OCI-LY1 (cell line): ENCODE measurements at regions not wholly inside any gene's neighbourhood (a gene's known extent, or its start where the extent isn't known, plus 50 kb on each side); places are given as distances from the start of the nearest gene placed in this dataset.

Experiments
- H2AFZ ChIP-seq: fragments of 200-600 bp; sonication (generic), shearing (Covaris generic); 2 replicates; pipeline ENCODE4 v1.6.0; 2014; ENCODE audit warnings: antibody characterized with exemption, mild to moderate bottlenecking, low read length
- H3F3A ChIP-seq: fragments of 200-600 bp; sonication (generic), shearing (Covaris generic); 2 replicates; pipeline ENCODE4 v1.6.0; 2014; ENCODE audit warnings: mild to moderate bottlenecking, antibody characterized with exemption, low read length, moderate library complexity; ENCODE audit not compliant: insufficient read depth
- H3K27ac ChIP-seq: fragments of 200-600 bp; sonication (generic); 2 replicates; pipeline ENCODE4 v1.5.1; 2014; ENCODE audit warnings: low read length, mixed run types, mild to moderate bottlenecking, low read depth; ENCODE audit not compliant: poor library complexity, severe bottlenecking
- H3K27me3 ChIP-seq: fragments of 200-600 bp; sonication (generic); 2 replicates; pipeline ENCODE4 v1.6.0; 2014; ENCODE audit warnings: antibody characterized with exemption, mild to moderate bottlenecking, low read length, moderate library complexity; ENCODE audit not compliant: insufficient read depth
- H3K36me3 ChIP-seq: fragments of 200-600 bp; sonication (generic); 2 replicates; pipeline ENCODE4 v1.6.1; 2014; ENCODE audit warnings: mild to moderate bottlenecking, antibody characterized with exemption, low read length, moderate library complexity, mixed read lengths; ENCODE audit not compliant: insufficient read depth
- H3K4me1 ChIP-seq: fragments of 200-600 bp; sonication (generic); 2 replicates; pipeline ENCODE4 v1.5.1; 2014; ENCODE audit warnings: mild to moderate bottlenecking, low read length, moderate library complexity; ENCODE audit not compliant: insufficient read depth, severe bottlenecking
- H3K4me2 ChIP-seq: fragments of 200-600 bp; sonication (generic), shearing (Covaris generic); 2 replicates; pipeline ENCODE4 v1.6.1; 2014; ENCODE audit warnings: low read length
- H3K4me3 ChIP-seq: fragments of 200-600 bp; sonication (generic); 2 replicates; pipeline ENCODE4 v1.5.1; 2014; ENCODE audit warnings: low read length, low read depth, mild to moderate bottlenecking, mixed read lengths; ENCODE audit not compliant: poor library complexity, severe bottlenecking
- H3K79me2 ChIP-seq: fragments of 200-600 bp; shearing (Covaris generic); 2 replicates; pipeline ENCODE4 v1.6.1; 2016; ENCODE audit warnings: mixed run types, low read length, mixed read lengths; ENCODE audit not compliant: insufficient read depth
- H3K9ac ChIP-seq: fragments of 200-600 bp; sonication (generic), shearing (Covaris generic); 2 replicates; pipeline ENCODE4 v1.6.1; 2014; ENCODE audit warnings: mild to moderate bottlenecking, low read length, mixed read lengths
- H3K9me2 ChIP-seq: fragments of 200-600 bp; sonication (generic), shearing (Covaris generic); 2 replicates; pipeline ENCODE4 v1.6.1; 2014; ENCODE audit warnings: low read depth, mild to moderate bottlenecking, low read length, mixed read lengths
- H3K9me3 ChIP-seq: fragments of 200-600 bp; shearing (Covaris generic); 2 replicates; pipeline ENCODE4 v1.6.1; 2014; ENCODE audit warnings: low read length, mixed read lengths
- H4K20me1 ChIP-seq: fragments of 200-600 bp; sonication (generic), shearing (Covaris generic); 2 replicates; pipeline ENCODE4 v1.6.0; 2016; ENCODE audit warnings: mild to moderate bottlenecking, low read length; ENCODE audit not compliant: insufficient read depth
- EZH2 ChIP-seq: fragments of 200-600 bp; sonication (generic), shearing (Covaris generic); IDR thresholded peaks from 2 replicates; pipeline ENCODE4 v1.8.0; 2017; ENCODE audit warnings: borderline replicate concordance, mixed run types, mild to moderate bottlenecking, antibody characterized with exemption, low read length, moderate library complexity, mixed read lengths
- TF ChIP-seq, protein P1 (sequence below): fragments of 200-600 bp; sonication (generic), shearing (Covaris generic); IDR thresholded peaks from 2 replicates; pipeline ENCODE4 v1.5.1; 2017; ENCODE audit warnings: mild to moderate bottlenecking, antibody characterized with exemption, low read length, moderate library complexity, mixed read lengths

DNA sequence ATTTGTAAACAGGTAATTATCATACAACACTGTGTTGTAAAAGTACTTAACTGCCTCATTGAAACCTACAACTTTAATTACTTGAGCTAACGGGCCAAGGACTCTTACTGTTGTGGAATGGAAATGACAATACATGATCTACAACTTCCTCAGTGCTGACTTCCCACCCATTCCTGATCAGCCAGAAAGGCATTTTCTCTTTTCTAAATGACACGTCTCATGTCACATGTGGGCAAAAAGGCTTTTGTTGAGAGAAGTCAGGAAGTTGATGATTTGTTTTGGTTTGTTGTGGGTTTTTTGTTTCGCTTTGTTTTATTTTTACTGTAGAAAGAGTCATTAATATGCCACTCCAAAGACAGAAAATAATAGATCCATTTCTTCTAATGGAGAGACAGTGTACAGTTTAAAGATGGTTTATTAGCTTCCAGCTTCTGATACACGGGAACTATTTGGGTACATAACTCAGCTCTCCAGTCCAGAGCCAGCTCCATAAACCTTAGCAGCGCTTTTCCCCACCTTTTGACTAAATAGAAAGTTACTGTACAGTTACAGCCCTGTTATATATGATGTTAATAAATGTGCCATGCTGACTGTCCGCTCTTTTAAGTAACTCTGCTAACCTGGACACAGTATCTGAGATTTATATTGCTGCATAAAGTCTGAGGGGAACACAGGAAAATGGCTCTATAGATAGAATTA, 509.4 kb upstream of the API5 start:
- Histone ChIP-seq H4K20me1 (no peaks in the 10 kb centered on the region), H3K9ac (no peak overlapping the region), H3K36me3 (no peaks in the 10 kb centered on the region), H3K9me2 (no peaks in the 10 kb centered on the region), H3K4me3 (no peak overlapping the region), H3K27me3 (no peaks in the 10 kb centered on the region), H3K9me3 (no peaks in the 10 kb centered on the region), H3F3A (no peaks in the 10 kb centered on the region), H3K4me1 (no peaks in the 10 kb centered on the region), H3K4me2 (no peak overlapping the region), H3K27ac (no peak overlapping the region), H3K79me2 (no peaks in the 10 kb centered on the region), H2AFZ (no peak overlapping the region)
- TF ChIP-seq, protein P1, sequence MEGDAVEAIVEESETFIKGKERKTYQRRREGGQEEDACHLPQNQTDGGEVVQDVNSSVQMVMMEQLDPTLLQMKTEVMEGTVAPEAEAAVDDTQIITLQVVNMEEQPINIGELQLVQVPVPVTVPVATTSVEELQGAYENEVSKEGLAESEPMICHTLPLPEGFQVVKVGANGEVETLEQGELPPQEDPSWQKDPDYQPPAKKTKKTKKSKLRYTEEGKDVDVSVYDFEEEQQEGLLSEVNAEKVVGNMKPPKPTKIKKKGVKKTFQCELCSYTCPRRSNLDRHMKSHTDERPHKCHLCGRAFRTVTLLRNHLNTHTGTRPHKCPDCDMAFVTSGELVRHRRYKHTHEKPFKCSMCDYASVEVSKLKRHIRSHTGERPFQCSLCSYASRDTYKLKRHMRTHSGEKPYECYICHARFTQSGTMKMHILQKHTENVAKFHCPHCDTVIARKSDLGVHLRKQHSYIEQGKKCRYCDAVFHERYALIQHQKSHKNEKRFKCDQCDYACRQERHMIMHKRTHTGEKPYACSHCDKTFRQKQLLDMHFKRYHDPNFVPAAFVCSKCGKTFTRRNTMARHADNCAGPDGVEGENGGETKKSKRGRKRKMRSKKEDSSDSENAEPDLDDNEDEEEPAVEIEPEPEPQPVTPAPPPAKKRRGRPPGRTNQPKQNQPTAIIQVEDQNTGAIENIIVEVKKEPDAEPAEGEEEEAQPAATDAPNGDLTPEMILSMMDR: no peak
- no peak for TF ChIP-seq EZH2

DNA sequence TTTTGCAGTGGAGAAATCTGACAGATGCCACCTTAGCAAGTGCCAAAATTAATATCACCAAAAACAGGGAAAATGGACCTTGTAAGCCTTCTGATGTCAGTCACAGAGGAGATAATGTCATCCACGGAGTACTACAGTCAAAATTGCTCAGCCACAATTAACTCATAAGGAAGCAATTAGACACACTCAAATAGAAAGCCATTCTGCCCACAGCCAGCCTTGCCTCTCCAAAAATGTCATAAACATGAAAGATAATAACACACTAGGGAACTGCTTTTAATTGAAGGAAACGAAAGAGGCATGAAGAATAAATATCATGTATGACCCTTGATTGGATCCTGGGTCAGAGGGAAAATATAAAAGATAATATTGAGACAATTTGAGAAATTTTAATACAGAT, 505.6 kb upstream of the API5 start:
- Histone ChIP-seq H3K9me2 (no peaks in the 10 kb centered on the region), H3K27ac (no peak overlapping the region), H4K20me1 (no peaks in the 10 kb centered on the region), H3K79me2 (no peaks in the 10 kb centered on the region), H2AFZ (no peak overlapping the region), H3K36me3 (no peaks in the 10 kb centered on the region), H3K27me3 (no peaks in the 10 kb centered on the region), H3F3A (no peaks in the 10 kb centered on the region), H3K4me2 (no peak overlapping the region), H3K9ac (no peak overlapping the region), H3K4me1 (no peaks in the 10 kb centered on the region), H3K9me3 (no peaks in the 10 kb centered on the region), H3K4me3 (no peak overlapping the region)
- TF ChIP-seq, protein P1: no peak
- TF ChIP-seq EZH2: no peak

DNA sequence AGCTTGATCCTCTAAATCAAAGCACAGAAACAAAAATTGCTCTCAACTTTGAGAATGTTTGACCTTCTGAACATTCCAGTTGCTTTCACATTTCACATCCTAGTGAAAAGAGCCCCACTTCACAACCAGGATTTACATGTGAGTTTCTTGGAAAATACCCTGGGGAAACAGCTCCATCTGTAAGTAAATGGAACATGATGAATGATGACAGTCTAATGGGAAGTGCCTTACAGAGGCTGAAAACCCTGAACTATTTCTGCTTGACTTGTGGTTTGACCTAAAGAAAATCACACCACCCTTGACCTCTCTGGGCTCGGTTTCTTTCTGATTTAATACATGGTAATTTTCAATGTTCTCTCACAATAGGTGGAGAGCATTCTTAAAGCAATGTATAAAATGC, 499.4 kb upstream of the API5 start:
- TF ChIP-seq, protein P1: no peak
- no peak for TF ChIP-seq EZH2
- Histone ChIP-seq H3K27me3 (no peaks in the 10 kb centered on the region), H2AFZ (no peak overlapping the region), H3K9me3 (no peaks in the 10 kb centered on the region), H3K36me3 (no peaks in the 10 kb centered on the region), H3K4me3 (no peak overlapping the region), H3F3A (no peaks in the 10 kb centered on the region), H3K4me2 (no peak overlapping the region), H3K27ac (no peak overlapping the region), H3K9ac (no peak overlapping the region), H4K20me1 (no peaks in the 10 kb centered on the region), H3K9me2 (no peaks in the 10 kb centered on the region), H3K4me1 (no peaks in the 10 kb centered on the region), H3K79me2 (no peaks in the 10 kb centered on the region)
